ENCODE measurements at regions not wholly inside any gene's neighbourhood (a gene's known extent, or its start where the extent isn't known, plus 50 kb on each side); places are given as distances from the start of the nearest gene placed in this dataset.

DNA sequence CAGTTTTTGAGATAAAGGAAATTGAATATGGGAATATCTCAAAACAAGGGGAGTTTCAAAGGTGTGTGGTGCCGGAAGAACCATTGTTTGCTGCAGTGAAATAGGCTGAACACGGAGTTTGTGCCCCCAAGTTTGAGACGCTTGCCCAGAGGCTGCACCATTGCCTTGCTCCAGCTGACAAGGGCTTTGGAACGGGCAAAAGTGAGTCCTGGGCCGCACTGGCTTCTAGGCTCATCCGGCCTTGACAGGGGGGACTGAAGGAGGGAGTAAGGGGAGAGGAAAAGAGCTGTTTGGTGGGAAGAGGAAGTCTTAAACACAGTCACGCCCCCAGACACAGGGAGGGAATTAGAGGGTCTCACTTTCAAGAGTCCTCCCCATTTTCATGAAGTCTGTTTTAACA is 269.9 kb downstream of the FAM43A start:
- no peak overlapping the region for H3K27ac ChIP-seq (ENCODE audit: insufficient read depth, low read length)
- no peaks in the 10 kb centered on the region for H3K4me1 ChIP-seq (ENCODE audit: control insufficient read depth, insufficient read depth, low read length)
- no peak overlapping the region for H2BK5ac ChIP-seq (ENCODE audit: low read depth, low read length, poor library complexity, severe bottlenecking)
- no peak overlapping the region for H3K9ac ChIP-seq (ENCODE audit: low read depth, low read length)
- no peaks in the 10 kb centered on the region for H3K36me3 ChIP-seq (ENCODE audit: control insufficient read depth, insufficient read depth, low read length)
- no peak overlapping the region for H3K4me3 ChIP-seq (ENCODE audit: insufficient read depth, low read depth, low read length)
- intact Hi-C loops (cut with micrococcal nuclease), result no loop called here
- no peak overlapping the region for H3K4me2 ChIP-seq (ENCODE audit: low read depth, low read length)
- no peak for ATAC-seq (ENCODE audit: low read depth)
- no peak overlapping the region for H2BK15ac ChIP-seq (ENCODE audit: low read depth, low read length)
- no peak overlapping the region for H3K56ac ChIP-seq (ENCODE audit: extremely low read depth, insufficient read depth, low read length)
- H4K5ac ChIP-seq (ENCODE audit: low read depth, low read length), result no peak overlapping the region
- no peaks in the 10 kb centered on the region for H4K20me1 ChIP-seq (ENCODE audit: insufficient read depth, low read length)
- no peak overlapping the region for H3K18ac ChIP-seq (ENCODE audit: low read depth, low read length)
- no peaks in the 10 kb centered on the region for H3K9me3 ChIP-seq (ENCODE audit: control insufficient read depth, insufficient read depth, low read length)
- no peak overlapping the region for H2BK20ac ChIP-seq (ENCODE audit: low read depth, low read length)
- no peak overlapping the region for H3K4ac ChIP-seq (ENCODE audit: low read depth, low read length)
- DNase-seq, result no peak
- ChIA-PET CTCF (no interaction called here), POLR2A (ENCODE audit: unreplicated experiment) (no interaction called here)
- H2AFZ ChIP-seq (replicated peaks; ENCODE audit: low read length, poor library complexity), result no peak overlapping the region
- no peak overlapping the region for H3K23ac ChIP-seq (ENCODE audit: low read depth, low read length)
- no peak overlapping the region for H4K91ac ChIP-seq (ENCODE audit: insufficient read depth, low read depth, low read length)
- no TSS peak for BruUV-seq (replicated peaks)
- no peak overlapping the region for H4K8ac ChIP-seq (ENCODE audit: low read depth in 2 of 2, low read length in 2 of 2)
- dilution Hi-C loops (cut with HindIII; ENCODE audit: low sequenced_read_pairs, unreplicated experiment), result no loop called here
- no peak overlapping the region for H2AK5ac ChIP-seq (ENCODE audit: low read depth, low read length)
- no peak for TF ChIP-seq MXI1 (IDR thresholded peaks at IDR 0.05; ENCODE audit: borderline replicate concordance, low read depth, low read length)
- no peak for TF ChIP-seq CTCF (conservative IDR thresholded peaks at IDR 0.05; ENCODE audit: low read depth, low read length)
- no peak for TF ChIP-seq POLR2A (IDR thresholded peaks at IDR 0.05; ENCODE audit: low read depth, low read length)
- TF ChIP-seq CEBPB (IDR thresholded peaks at IDR 0.05; ENCODE audit: low read depth, low read length), result no peak
- TF ChIP-seq MAZ (IDR thresholded peaks at IDR 0.05; ENCODE audit: borderline replicate concordance, low read depth, low read length), result no peak
- no peak for TF ChIP-seq BHLHE40 (IDR thresholded peaks at IDR 0.05; ENCODE audit: low read depth, low read length)
- no peak for TF ChIP-seq FOS (IDR thresholded peaks at IDR 0.05; ENCODE audit: low read depth, low read length)
- no peak for TF ChIP-seq CHD1 (IDR thresholded peaks at IDR 0.05; ENCODE audit: low read depth, low read length)
- no peak for TF ChIP-seq USF2 (IDR thresholded peaks at IDR 0.05; ENCODE audit: low read depth, low read length)
- H3K27me3 ChIP-seq (ENCODE audit: control insufficient read depth, insufficient read depth, low read length), result peaks cover 35% of the 10 kb centered on the region
- no peaks in the 10 kb centered on the region for H3K9me1 ChIP-seq (ENCODE audit: insufficient read depth, low read length)
- H2BK120ac ChIP-seq (ENCODE audit: low read depth, low read length), result no peak overlapping the region
- WGBS, 2 experiments (ENCODE audit: extremely low coverage in 2 of 2, insufficient read length in 1 of 2), result 62% methylated on average over 2 of the region's 7 CpGs; no CpG with 5 or more reads in 1 of the 2 experiments
- no peak overlapping the region for H3K14ac ChIP-seq (replicated peaks; ENCODE audit: low read depth, low read length)
- no peaks in the 10 kb centered on the region for H3K79me1 ChIP-seq (ENCODE audit: low read depth in 1 of 2, low read length in 2 of 2)
- H2AK9ac ChIP-seq (replicated peaks; ENCODE audit: low read depth, low read length, poor library complexity), result no peak overlapping the region
- in situ Hi-C loops (cut with MboI; ENCODE audit: low sequenced_read_pairs), result no loop called here

Data from IMR-90 (cell line).